GM23338 (cell line): ENCODE measurements at regions not wholly inside any gene's neighbourhood (a gene's known extent, or its start where the extent isn't known, plus 50 kb on each side); places are given as distances from the start of the nearest gene placed in this dataset.

Experiments used
- EZH2 ChIP-seq: fragments of 200-600 bp; sonication (generic); IDR thresholded peaks from one replicate; pipeline ENCODE4 v1.8.0; 2017; ENCODE audit warnings: antibody characterized with exemption, mild to moderate bottlenecking, low read depth; ENCODE audit not compliant: unreplicated experiment
- TF ChIP-seq, protein P1 (sequence below): fragments of 250-450 bp; sonication (Bioruptor Pico); IDR thresholded peaks from 2 replicates; pipeline ENCODE4 v1.5.0; 2020; ENCODE audit warnings: mild to moderate bottlenecking, moderate library complexity
- TF ChIP-seq, protein P2 (sequence below), 2 experiments: fragments of 200-600 bp in 1 of 2; sonication (generic) in 1 of 2; conservative IDR thresholded peaks; 2 replicates each; pipeline versions ENCODE4 v1.5.1 to v1.6.1; 2016 to 2017; ENCODE audit warnings: antibody characterized with exemption in 2 of 2, low read depth in 2 of 2, mild to moderate bottlenecking in 2 of 2, moderate library complexity in 1 of 2
- TF ChIP-seq, protein P3 (sequence below): IDR thresholded peaks from one replicate; pipeline ENCODE4 v1.6.1; 2018; ENCODE audit warnings: antibody characterized with exemption; ENCODE audit not compliant: unreplicated experiment

DNA sequence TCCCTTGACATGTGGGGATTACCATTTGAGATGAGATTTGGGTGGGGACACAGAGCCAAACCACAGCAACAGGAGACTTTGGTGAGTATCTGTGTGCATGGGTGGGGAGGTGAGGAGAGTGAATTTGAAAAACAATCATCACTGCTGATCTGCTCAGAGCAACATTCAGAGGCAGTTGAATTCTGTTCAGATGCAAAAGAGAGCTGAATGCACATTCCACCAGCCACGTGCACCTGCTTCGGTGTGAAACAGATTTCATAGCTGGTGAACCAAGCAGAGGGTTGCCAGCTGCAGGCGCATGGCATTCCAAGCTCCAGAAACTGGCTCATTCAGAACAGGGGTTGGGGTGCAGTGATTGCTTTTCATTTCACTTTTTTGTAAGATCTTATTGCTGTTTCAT lies 233.1 kb upstream of the FOXF1 start:
- TF ChIP-seq, protein P1, sequence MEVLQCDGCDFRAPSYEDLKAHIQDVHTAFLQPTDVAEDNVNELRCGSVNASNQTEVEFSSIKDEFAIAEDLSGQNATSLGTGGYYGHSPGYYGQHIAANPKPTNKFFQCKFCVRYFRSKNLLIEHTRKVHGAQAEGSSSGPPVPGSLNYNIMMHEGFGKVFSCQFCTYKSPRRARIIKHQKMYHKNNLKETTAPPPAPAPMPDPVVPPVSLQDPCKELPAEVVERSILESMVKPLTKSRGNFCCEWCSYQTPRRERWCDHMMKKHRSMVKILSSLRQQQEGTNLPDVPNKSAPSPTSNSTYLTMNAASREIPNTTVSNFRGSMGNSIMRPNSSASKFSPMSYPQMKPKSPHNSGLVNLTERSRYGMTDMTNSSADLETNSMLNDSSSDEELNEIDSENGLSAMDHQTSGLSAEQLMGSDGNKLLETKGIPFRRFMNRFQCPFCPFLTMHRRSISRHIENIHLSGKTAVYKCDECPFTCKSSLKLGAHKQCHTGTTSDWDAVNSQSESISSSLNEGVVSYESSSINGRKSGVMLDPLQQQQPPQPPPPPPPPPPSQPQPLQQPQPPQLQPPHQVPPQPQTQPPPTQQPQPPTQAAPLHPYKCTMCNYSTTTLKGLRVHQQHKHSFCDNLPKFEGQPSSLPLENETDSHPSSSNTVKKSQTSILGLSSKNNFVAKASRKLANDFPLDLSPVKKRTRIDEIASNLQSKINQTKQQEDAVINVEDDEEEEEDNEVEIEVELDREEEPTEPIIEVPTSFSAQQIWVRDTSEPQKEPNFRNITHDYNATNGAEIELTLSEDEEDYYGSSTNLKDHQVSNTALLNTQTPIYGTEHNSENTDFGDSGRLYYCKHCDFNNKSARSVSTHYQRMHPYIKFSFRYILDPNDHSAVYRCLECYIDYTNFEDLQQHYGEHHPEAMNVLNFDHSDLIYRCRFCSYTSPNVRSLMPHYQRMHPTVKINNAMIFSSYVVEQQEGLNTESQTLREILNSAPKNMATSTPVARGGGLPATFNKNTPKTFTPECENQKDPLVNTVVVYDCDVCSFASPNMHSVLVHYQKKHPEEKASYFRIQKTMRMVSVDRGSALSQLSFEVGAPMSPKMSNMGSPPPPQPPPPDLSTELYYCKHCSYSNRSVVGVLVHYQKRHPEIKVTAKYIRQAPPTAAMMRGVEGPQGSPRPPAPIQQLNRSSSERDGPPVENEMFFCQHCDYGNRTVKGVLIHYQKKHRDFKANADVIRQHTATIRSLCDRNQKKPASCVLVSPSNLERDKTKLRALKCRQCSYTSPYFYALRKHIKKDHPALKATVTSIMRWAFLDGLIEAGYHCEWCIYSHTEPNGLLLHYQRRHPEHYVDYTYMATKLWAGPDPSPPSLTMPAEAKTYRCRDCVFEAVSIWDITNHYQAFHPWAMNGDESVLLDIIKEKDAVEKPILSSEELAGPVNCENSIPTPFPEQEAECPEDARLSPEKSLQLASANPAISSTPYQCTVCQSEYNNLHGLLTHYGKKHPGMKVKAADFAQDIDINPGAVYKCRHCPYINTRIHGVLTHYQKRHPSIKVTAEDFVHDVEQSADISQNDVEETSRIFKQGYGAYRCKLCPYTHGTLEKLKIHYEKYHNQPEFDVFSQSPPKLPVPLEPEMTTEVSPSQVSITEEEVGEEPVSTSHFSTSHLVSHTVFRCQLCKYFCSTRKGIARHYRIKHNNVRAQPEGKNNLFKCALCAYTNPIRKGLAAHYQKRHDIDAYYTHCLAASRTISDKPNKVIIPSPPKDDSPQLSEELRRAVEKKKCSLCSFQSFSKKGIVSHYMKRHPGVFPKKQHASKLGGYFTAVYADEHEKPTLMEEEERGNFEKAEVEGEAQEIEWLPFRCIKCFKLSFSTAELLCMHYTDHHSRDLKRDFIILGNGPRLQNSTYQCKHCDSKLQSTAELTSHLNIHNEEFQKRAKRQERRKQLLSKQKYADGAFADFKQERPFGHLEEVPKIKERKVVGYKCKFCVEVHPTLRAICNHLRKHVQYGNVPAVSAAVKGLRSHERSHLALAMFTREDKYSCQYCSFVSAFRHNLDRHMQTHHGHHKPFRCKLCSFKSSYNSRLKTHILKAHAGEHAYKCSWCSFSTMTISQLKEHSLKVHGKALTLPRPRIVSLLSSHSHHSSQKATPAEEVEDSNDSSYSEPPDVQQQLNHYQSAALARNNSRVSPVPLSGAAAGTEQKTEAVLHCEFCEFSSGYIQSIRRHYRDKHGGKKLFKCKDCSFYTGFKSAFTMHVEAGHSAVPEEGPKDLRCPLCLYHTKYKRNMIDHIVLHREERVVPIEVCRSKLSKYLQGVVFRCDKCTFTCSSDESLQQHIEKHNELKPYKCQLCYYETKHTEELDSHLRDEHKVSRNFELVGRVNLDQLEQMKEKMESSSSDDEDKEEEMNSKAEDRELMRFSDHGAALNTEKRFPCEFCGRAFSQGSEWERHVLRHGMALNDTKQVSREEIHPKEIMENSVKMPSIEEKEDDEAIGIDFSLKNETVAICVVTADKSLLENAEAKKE (CRISPR knock-in tag): no peak
- TF ChIP-seq, protein P2, sequence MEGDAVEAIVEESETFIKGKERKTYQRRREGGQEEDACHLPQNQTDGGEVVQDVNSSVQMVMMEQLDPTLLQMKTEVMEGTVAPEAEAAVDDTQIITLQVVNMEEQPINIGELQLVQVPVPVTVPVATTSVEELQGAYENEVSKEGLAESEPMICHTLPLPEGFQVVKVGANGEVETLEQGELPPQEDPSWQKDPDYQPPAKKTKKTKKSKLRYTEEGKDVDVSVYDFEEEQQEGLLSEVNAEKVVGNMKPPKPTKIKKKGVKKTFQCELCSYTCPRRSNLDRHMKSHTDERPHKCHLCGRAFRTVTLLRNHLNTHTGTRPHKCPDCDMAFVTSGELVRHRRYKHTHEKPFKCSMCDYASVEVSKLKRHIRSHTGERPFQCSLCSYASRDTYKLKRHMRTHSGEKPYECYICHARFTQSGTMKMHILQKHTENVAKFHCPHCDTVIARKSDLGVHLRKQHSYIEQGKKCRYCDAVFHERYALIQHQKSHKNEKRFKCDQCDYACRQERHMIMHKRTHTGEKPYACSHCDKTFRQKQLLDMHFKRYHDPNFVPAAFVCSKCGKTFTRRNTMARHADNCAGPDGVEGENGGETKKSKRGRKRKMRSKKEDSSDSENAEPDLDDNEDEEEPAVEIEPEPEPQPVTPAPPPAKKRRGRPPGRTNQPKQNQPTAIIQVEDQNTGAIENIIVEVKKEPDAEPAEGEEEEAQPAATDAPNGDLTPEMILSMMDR (conservative IDR thresholded peaks at IDR 0.05; ENCODE audit: low read depth in 2 of 2): no peak
- TF ChIP-seq EZH2: no peak
- TF ChIP-seq, protein P3, sequence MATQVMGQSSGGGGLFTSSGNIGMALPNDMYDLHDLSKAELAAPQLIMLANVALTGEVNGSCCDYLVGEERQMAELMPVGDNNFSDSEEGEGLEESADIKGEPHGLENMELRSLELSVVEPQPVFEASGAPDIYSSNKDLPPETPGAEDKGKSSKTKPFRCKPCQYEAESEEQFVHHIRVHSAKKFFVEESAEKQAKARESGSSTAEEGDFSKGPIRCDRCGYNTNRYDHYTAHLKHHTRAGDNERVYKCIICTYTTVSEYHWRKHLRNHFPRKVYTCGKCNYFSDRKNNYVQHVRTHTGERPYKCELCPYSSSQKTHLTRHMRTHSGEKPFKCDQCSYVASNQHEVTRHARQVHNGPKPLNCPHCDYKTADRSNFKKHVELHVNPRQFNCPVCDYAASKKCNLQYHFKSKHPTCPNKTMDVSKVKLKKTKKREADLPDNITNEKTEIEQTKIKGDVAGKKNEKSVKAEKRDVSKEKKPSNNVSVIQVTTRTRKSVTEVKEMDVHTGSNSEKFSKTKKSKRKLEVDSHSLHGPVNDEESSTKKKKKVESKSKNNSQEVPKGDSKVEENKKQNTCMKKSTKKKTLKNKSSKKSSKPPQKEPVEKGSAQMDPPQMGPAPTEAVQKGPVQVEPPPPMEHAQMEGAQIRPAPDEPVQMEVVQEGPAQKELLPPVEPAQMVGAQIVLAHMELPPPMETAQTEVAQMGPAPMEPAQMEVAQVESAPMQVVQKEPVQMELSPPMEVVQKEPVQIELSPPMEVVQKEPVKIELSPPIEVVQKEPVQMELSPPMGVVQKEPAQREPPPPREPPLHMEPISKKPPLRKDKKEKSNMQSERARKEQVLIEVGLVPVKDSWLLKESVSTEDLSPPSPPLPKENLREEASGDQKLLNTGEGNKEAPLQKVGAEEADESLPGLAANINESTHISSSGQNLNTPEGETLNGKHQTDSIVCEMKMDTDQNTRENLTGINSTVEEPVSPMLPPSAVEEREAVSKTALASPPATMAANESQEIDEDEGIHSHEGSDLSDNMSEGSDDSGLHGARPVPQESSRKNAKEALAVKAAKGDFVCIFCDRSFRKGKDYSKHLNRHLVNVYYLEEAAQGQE: no peak
